ENCODE measurements at regions not wholly inside any gene's neighbourhood (a gene's known extent, or its start where the extent isn't known, plus 50 kb on each side); places are given as distances from the start of the nearest gene placed in this dataset.

DNA sequence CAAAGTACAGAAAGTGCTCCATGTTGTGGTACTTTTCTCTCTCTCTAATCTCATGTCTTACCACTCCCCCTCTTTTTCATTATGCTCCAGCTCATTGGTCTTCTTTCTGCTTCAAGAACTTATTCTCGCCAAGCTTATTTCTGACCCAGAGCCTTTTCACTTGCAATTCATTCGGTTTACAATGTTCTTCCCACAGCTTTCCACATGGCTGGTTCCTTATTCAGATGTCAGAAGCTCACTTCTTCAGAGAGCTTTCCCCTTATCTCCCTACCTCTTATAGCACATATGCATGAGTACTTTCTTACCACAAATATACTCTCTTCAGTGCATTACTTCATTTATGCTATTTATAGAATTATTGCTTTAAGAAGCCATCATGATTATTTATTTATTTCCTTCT is 338.8 kb upstream of the ATP10B start:
- H3F3A ChIP-seq (replicated peaks; ENCODE audit: insufficient read depth): no peaks in the 10 kb centered on the region
- no peaks in the 10 kb centered on the region for H4K20me1 ChIP-seq (ENCODE audit: insufficient read depth)
- H3K27me3 ChIP-seq (ENCODE audit: insufficient read depth): no peaks in the 10 kb centered on the region
- H3K9me2 ChIP-seq: no peaks in the 10 kb centered on the region
- H3K27ac ChIP-seq (ENCODE audit: low read depth in 2 of 2, low read length in 1 of 2): no peak overlapping the region
- DNase-seq: no peak
- no peak overlapping the region for H3K4me2 ChIP-seq
- TF ChIP-seq NFIC (IDR thresholded peaks at IDR 0.05; ENCODE audit: borderline replicate concordance) (no peak), CHD2 (IDR thresholded peaks at IDR 0.05; ENCODE audit: low read length, partially characterized antibody) (no peak), EP300 (IDR thresholded peaks at IDR 0.05; ENCODE audit: borderline replicate concordance in 1 of 2, low read depth in 1 of 2, low read length in 1 of 2) (no peak), MEF2A (IDR thresholded peaks at IDR 0.05; ENCODE audit: borderline replicate concordance, low read depth) (no peak), YY1 (IDR thresholded peaks at IDR 0.05; ENCODE audit: low read depth) (no peak), FOXJ3 (CRISPR knock-in tag; IDR thresholded peaks at IDR 0.05) (no peak), POLR2AphosphoS5 (IDR thresholded peaks at IDR 0.05; ENCODE audit: low read depth, low read length) (no peak)
- TF ChIP-seq, protein P1, sequence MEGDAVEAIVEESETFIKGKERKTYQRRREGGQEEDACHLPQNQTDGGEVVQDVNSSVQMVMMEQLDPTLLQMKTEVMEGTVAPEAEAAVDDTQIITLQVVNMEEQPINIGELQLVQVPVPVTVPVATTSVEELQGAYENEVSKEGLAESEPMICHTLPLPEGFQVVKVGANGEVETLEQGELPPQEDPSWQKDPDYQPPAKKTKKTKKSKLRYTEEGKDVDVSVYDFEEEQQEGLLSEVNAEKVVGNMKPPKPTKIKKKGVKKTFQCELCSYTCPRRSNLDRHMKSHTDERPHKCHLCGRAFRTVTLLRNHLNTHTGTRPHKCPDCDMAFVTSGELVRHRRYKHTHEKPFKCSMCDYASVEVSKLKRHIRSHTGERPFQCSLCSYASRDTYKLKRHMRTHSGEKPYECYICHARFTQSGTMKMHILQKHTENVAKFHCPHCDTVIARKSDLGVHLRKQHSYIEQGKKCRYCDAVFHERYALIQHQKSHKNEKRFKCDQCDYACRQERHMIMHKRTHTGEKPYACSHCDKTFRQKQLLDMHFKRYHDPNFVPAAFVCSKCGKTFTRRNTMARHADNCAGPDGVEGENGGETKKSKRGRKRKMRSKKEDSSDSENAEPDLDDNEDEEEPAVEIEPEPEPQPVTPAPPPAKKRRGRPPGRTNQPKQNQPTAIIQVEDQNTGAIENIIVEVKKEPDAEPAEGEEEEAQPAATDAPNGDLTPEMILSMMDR (IDR thresholded peaks at IDR 0.05): no peak
- no peaks in the 10 kb centered on the region for H3K9me3 ChIP-seq
- H3K79me2 ChIP-seq (ENCODE audit: insufficient read depth): no peaks in the 10 kb centered on the region
- H2AFZ ChIP-seq (ENCODE audit: low read depth): no peak overlapping the region
- H3K4me3 ChIP-seq (ENCODE audit: low read depth in 2 of 2, low read length in 1 of 2): no peak overlapping the region
- H3K9ac ChIP-seq: no peak overlapping the region
- ChIA-PET CTCF (no interaction called here), POLR2A (no interaction called here)
- H3K4me1 ChIP-seq (ENCODE audit: control insufficient read depth in 1 of 2, insufficient read depth in 2 of 2, low read depth in 1 of 2, low read length in 1 of 2): no peaks in the 10 kb centered on the region
- no peaks in the 10 kb centered on the region for H3K36me3 ChIP-seq (replicated peaks in 1 of 2; ENCODE audit: control insufficient read depth in 1 of 2, insufficient read depth in 2 of 2, low read length in 1 of 2)
- WGBS (ENCODE audit: low lambda C conversion rate): 13% methylated on average over 2 of the region's 2 CpGs

DNA sequence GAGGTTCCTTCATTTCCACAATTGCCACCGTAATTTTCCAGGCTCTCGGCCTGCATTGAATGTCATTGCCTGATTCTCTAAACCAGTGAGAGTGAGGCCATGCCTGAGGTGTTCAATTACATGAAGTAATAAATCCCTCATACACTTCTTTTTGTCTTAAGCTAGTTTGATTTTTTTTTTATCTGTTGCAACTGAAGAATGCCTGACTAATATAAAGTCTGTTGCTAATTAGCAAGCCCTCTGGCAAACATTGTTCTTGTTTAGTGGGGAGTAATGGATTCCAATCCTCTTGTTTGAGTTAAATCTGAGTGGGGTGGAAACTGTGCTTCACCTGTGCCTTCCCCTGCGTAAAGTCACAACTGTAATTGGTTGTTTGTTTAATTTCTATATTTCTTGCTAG is 338.1 kb upstream of the ATP10B start:
- POLR2A ChIA-PET: no interaction called here
- TF ChIP-seq GATA2 (CRISPR knock-in tag; IDR thresholded peaks at IDR 0.05) (no peak), RCOR1 (IDR thresholded peaks at IDR 0.05; ENCODE audit: low read length) (no peak), EP300 (IDR thresholded peaks at IDR 0.05; ENCODE audit: borderline replicate concordance in 1 of 2, low read depth in 1 of 2, low read length in 1 of 2) (no peak), RFX5 (IDR thresholded peaks at IDR 0.05; ENCODE audit: low read length) (no peak), POLR2AphosphoS5 (IDR thresholded peaks at IDR 0.05; ENCODE audit: low read depth, low read length) (no peak), JUND (IDR thresholded peaks at IDR 0.05) (no peak), NFIC (IDR thresholded peaks at IDR 0.05; ENCODE audit: borderline replicate concordance) (no peak), YY1 (IDR thresholded peaks at IDR 0.05; ENCODE audit: low read depth) (no peak), TEAD4 (IDR thresholded peaks at IDR 0.05; ENCODE audit: borderline replicate concordance, insufficient read depth) (no peak), TAF1 (IDR thresholded peaks at IDR 0.05; ENCODE audit: borderline replicate concordance, low read depth, low read length) (no peak), SIN3A (IDR thresholded peaks at IDR 0.05; ENCODE audit: borderline replicate concordance, low read depth, low read length) (no peak), SMC3 (IDR thresholded peaks at IDR 0.05; ENCODE audit: low read depth, low read length) (no peak)
- TF ChIP-seq, protein P2, sequence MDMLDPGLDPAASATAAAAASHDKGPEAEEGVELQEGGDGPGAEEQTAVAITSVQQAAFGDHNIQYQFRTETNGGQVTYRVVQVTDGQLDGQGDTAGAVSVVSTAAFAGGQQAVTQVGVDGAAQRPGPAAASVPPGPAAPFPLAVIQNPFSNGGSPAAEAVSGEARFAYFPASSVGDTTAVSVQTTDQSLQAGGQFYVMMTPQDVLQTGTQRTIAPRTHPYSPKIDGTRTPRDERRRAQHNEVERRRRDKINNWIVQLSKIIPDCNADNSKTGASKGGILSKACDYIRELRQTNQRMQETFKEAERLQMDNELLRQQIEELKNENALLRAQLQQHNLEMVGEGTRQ (IDR thresholded peaks at IDR 0.05; ENCODE audit: borderline replicate concordance, low read depth, low read length): no peak
- TF ChIP-seq, protein P3, sequence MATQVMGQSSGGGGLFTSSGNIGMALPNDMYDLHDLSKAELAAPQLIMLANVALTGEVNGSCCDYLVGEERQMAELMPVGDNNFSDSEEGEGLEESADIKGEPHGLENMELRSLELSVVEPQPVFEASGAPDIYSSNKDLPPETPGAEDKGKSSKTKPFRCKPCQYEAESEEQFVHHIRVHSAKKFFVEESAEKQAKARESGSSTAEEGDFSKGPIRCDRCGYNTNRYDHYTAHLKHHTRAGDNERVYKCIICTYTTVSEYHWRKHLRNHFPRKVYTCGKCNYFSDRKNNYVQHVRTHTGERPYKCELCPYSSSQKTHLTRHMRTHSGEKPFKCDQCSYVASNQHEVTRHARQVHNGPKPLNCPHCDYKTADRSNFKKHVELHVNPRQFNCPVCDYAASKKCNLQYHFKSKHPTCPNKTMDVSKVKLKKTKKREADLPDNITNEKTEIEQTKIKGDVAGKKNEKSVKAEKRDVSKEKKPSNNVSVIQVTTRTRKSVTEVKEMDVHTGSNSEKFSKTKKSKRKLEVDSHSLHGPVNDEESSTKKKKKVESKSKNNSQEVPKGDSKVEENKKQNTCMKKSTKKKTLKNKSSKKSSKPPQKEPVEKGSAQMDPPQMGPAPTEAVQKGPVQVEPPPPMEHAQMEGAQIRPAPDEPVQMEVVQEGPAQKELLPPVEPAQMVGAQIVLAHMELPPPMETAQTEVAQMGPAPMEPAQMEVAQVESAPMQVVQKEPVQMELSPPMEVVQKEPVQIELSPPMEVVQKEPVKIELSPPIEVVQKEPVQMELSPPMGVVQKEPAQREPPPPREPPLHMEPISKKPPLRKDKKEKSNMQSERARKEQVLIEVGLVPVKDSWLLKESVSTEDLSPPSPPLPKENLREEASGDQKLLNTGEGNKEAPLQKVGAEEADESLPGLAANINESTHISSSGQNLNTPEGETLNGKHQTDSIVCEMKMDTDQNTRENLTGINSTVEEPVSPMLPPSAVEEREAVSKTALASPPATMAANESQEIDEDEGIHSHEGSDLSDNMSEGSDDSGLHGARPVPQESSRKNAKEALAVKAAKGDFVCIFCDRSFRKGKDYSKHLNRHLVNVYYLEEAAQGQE (IDR thresholded peaks at IDR 0.05; ENCODE audit: low read depth, low read length): no peak
- TF ChIP-seq, protein P4, sequence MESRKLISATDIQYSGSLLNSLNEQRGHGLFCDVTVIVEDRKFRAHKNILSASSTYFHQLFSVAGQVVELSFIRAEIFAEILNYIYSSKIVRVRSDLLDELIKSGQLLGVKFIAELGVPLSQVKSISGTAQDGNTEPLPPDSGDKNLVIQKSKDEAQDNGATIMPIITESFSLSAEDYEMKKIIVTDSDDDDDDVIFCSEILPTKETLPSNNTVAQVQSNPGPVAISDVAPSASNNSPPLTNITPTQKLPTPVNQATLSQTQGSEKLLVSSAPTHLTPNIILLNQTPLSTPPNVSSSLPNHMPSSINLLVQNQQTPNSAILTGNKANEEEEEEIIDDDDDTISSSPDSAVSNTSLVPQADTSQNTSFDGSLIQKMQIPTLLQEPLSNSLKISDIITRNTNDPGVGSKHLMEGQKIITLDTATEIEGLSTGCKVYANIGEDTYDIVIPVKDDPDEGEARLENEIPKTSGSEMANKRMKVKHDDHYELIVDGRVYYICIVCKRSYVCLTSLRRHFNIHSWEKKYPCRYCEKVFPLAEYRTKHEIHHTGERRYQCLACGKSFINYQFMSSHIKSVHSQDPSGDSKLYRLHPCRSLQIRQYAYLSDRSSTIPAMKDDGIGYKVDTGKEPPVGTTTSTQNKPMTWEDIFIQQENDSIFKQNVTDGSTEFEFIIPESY (IDR thresholded peaks at IDR 0.05; ENCODE audit: borderline replicate concordance, low read depth): no peak

More for the DNA sequence above, 338.1 kb upstream of the ATP10B start:
- no peak overlapping the region for H3K4me3 ChIP-seq (ENCODE audit: low read depth in 2 of 2, low read length in 1 of 2)
- no peaks in the 10 kb centered on the region for H3K27me3 ChIP-seq (ENCODE audit: insufficient read depth)
- H3K27ac ChIP-seq (ENCODE audit: low read depth in 2 of 2, low read length in 1 of 2): no peak overlapping the region
- no peaks in the 10 kb centered on the region for H3K36me3 ChIP-seq (replicated peaks in 1 of 2; ENCODE audit: control insufficient read depth in 1 of 2, insufficient read depth in 2 of 2, low read length in 1 of 2)
- WGBS (ENCODE audit: low lambda C conversion rate): 7% methylated on average over 3 of the region's 3 CpGs
- H3K4me1 ChIP-seq (ENCODE audit: control insufficient read depth in 1 of 2, insufficient read depth in 2 of 2, low read depth in 1 of 2, low read length in 1 of 2): no peaks in the 10 kb centered on the region
- CTCF ChIA-PET: no interaction called here
- no peaks in the 10 kb centered on the region for H3K79me2 ChIP-seq (ENCODE audit: insufficient read depth)
- H2AFZ ChIP-seq (ENCODE audit: low read depth): no peak overlapping the region
- no peaks in the 10 kb centered on the region for H3K9me3 ChIP-seq
- H3K9me2 ChIP-seq: no peaks in the 10 kb centered on the region
- no peaks in the 10 kb centered on the region for H3F3A ChIP-seq (replicated peaks; ENCODE audit: insufficient read depth)
- no peak overlapping the region for H3K9ac ChIP-seq
- DNase-seq: no peak
- no peak overlapping the region for H3K4me2 ChIP-seq
- H4K20me1 ChIP-seq (ENCODE audit: insufficient read depth): no peaks in the 10 kb centered on the region

Measured in SK-N-SH (cell line).